SK-N-SH (cell line): ENCODE measurements at regions not wholly inside any gene's neighbourhood (a gene's known extent, or its start where the extent isn't known, plus 50 kb on each side); places are given as distances from the start of the nearest gene placed in this dataset.

Experiments used
- CTCF ChIA-PET: fragments of 300-600, 350-600 bp; formaldehyde crosslinking; extraction: SDS; loops from one replicate; lab custom pipeline; 2021; lab: Yijun Ruan, JAX
- POLR2A ChIA-PET: fragments of 350-600 bp; sonication (Branson Sonifier 250); formaldehyde crosslinking; extraction: SDS; loops from one replicate; lab custom pipeline; 2020; ENCODE audit warnings: antibody characterized with exemption, inconsistent platforms; lab: Yijun Ruan, JAX
- DNase-seq: peaks from one replicate; pipeline ENCODE4 v3.0.0; 2012
- H2AFZ ChIP-seq: fragments of 200-600 bp; sonication (generic); 2 replicates; pipeline ENCODE4 v1.8.1; 2016; ENCODE audit warnings: antibody characterized with exemption, mild to moderate bottlenecking, low read depth
- H3F3A ChIP-seq: fragments of 200-600 bp; sonication (generic); replicated peaks from 2 replicates; pipeline ENCODE3; 2016; ENCODE audit warnings: antibody characterized with exemption, mild to moderate bottlenecking; ENCODE audit not compliant: insufficient read depth
- H3K27ac ChIP-seq, 2 experiments: fragments of 200-500 bp in 1 of 2; fragments of 200-600 bp in 1 of 2; sonication (Bioruptor generic) in 1 of 2; sonication (generic), shearing (Covaris generic) in 1 of 2; 2 replicates each; pipeline versions ENCODE4 v1.5.1 to v1.6.1; 2014 to 2016; ENCODE audit warnings: low read depth in 2 of 2, inconsistent platforms in 1 of 2, low read length in 1 of 2, mild to moderate bottlenecking in 1 of 2, mixed read lengths in 1 of 2
- H3K27me3 ChIP-seq: fragments of 200-600 bp; sonication (generic), shearing (Covaris generic); 2 replicates; pipeline ENCODE4 v1.6.1; 2016; ENCODE audit warnings: mixed run types; ENCODE audit not compliant: insufficient read depth
- H3K36me3 ChIP-seq, 2 experiments: fragments of 200-500 bp in 1 of 2; fragments of 200-600 bp in 1 of 2; sonication (Bioruptor generic) in 1 of 2; sonication (generic) in 1 of 2; replicated peaks in 1 of 2; 2 replicates each; pipeline versions ENCODE3 to v1.5.1; 2014 to 2016; ENCODE audit warnings: low read length in 1 of 2, mild to moderate bottlenecking in 1 of 2; ENCODE audit not compliant: insufficient read depth in 2 of 2, control insufficient read depth in 1 of 2
- H3K4me1 ChIP-seq, 2 experiments: fragments of 200-500 bp in 1 of 2; fragments of 200-600 bp in 1 of 2; sonication (Bioruptor generic) in 1 of 2; sonication (generic), shearing (Covaris generic) in 1 of 2; 2 replicates each; pipeline versions ENCODE4 v1.5.1 to v1.6.1; 2014 to 2016; ENCODE audit warnings: low read depth in 1 of 2, low read length in 1 of 2, mixed run types in 1 of 2; ENCODE audit not compliant: insufficient read depth in 2 of 2, control insufficient read depth in 1 of 2
- H3K4me2 ChIP-seq: fragments of 200-600 bp; sonication (generic), shearing (Covaris generic); 2 replicates; pipeline ENCODE4 v1.6.1; 2017; ENCODE audit warnings: mixed run types
- H3K4me3 ChIP-seq, 2 experiments: fragments of 200-500 bp in 1 of 2; fragments of 200-600 bp in 1 of 2; sonication (Bioruptor generic) in 1 of 2; sonication (generic), shearing (Covaris generic) in 1 of 2; 2 replicates each; pipeline versions ENCODE4 v1.5.1 to v1.8.1; 2014 to 2016; ENCODE audit warnings: low read depth in 2 of 2, inconsistent platforms in 1 of 2, low read length in 1 of 2, mild to moderate bottlenecking in 1 of 2, mixed read lengths in 1 of 2, moderate library complexity in 1 of 2
- H3K79me2 ChIP-seq: fragments of 200-600 bp; sonication (generic); 2 replicates; pipeline ENCODE4 v1.8.1; 2017; ENCODE audit warnings: mild to moderate bottlenecking; ENCODE audit not compliant: insufficient read depth
- H3K9ac ChIP-seq: fragments of 200-600 bp; sonication (generic); 2 replicates; pipeline ENCODE4 v1.6.1; 2017; ENCODE audit warnings: mixed run types
- H3K9me2 ChIP-seq: fragments of 200-600 bp; sonication (generic); 2 replicates; pipeline ENCODE4 v1.6.1; 2017; ENCODE audit warnings: mixed run types
- H3K9me3 ChIP-seq: fragments of 200-600 bp; sonication (generic); 2 replicates; pipeline ENCODE4 v1.6.1; 2017; ENCODE audit warnings: mixed run types, mild to moderate bottlenecking, moderate library complexity
- H4K20me1 ChIP-seq: fragments of 200-600 bp; sonication (generic); 2 replicates; pipeline ENCODE4 v1.6.1; 2017; ENCODE audit warnings: mild to moderate bottlenecking, mixed run types; ENCODE audit not compliant: insufficient read depth
- CHD2 ChIP-seq: fragments of 150-350 bp; IDR thresholded peaks from 2 replicates; pipeline ENCODE4 v1.6.1; 2018; ENCODE audit warnings: low read length; ENCODE audit not compliant: partially characterized antibody
- EP300 ChIP-seq, 2 experiments: IDR thresholded peaks; 2 replicates each; pipeline versions ENCODE4 v1.4.0 to v1.6.1; 2012; ENCODE audit warnings: borderline replicate concordance in 1 of 2, low read depth in 1 of 2, low read length in 1 of 2
- EZH2phosphoT487 ChIP-seq: fragments of 200-600 bp; sonication (generic); IDR thresholded peaks from 2 replicates; pipeline ENCODE4 v1.6.1; 2017; ENCODE audit warnings: low read depth, mixed run types, mild to moderate bottlenecking, antibody characterized with exemption, moderate library complexity, borderline replicate concordance
- GABPA ChIP-seq: IDR thresholded peaks from 2 replicates; pipeline ENCODE4 v1.4.0; 2012; ENCODE audit warnings: low read depth, mild to moderate bottlenecking
- NRF1 ChIP-seq: IDR thresholded peaks from 2 replicates; pipeline ENCODE4 v1.6.1; 2012; ENCODE audit warnings: low read depth, mild to moderate bottlenecking, low read length
- SIN3A ChIP-seq: IDR thresholded peaks from 2 replicates; pipeline ENCODE4 v1.6.1; 2012; ENCODE audit warnings: low read depth, mild to moderate bottlenecking, low read length, moderate library complexity, borderline replicate concordance
- TAF1 ChIP-seq: IDR thresholded peaks from 2 replicates; pipeline ENCODE4 v1.6.1; 2012; ENCODE audit warnings: low read depth, mild to moderate bottlenecking, low read length, moderate library complexity, borderline replicate concordance
- WGBS: methylation state at CpG from one replicate; pipeline ENCODE4 v1.1.6; 2017; ENCODE audit warnings: low lambda C conversion rate; 5-methylcytosine and 5-hydroxymethylcytosine counted together
- TF ChIP-seq, protein P1 (sequence below): IDR thresholded peaks from 2 replicates; pipeline ENCODE4 v1.4.0; 2012; ENCODE audit warnings: low read depth, borderline replicate concordance
- TF ChIP-seq, protein P2 (sequence below): IDR thresholded peaks from 2 replicates; pipeline ENCODE4 v1.4.0; 2012; ENCODE audit warnings: low read depth, borderline replicate concordance
- TF ChIP-seq, protein P3 (sequence below): fragments of 200-600 bp; sonication (generic); IDR thresholded peaks from 2 replicates; pipeline ENCODE4 v1.6.1; 2017; ENCODE audit warnings: antibody characterized with exemption, mild to moderate bottlenecking, moderate library complexity

DNA sequence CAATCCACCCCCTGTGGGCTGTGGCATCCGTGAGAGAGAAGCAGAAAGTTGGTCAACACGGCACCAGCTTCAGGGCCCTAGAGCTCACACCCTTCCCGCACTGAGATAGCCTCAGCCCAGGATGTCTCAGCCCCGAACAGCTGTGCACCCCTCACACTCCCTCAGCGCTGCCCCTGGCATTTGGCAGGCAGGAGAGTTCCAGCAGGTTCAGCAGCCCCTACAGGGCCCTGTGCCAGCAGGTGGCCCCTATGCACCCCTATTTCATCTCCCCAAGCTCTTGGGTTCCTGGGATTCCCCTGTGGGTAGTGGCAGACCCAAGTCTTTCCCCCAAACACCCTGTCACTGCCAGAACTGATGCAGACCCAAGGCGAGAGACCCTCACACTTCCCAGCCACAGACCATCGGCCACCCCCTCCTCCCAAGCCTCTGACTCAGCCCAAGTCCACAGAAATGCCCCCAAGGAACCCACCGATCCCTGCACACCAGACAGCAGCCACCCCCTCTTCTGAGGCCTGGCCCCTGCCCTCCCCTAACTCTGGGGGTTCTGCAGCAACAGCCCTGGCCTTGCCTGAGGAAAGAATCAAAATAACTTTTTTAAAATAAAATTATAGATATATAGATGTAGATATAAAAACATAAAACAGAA, 183.6 kb downstream of the IGLL1 start:
- no peak overlapping the region for H2AFZ ChIP-seq

More for the DNA sequence above, 183.6 kb downstream of the IGLL1 start:
- ChIA-PET CTCF (interaction anchor here (1.0 to 2.7 kb wide), 4 partner anchors 11 to 195 kb away, joined by 5 to 14 read pairs (median 7); no protein-coding TSS in a partner anchor), POLR2A (no interaction called here)
- H3K27me3 ChIP-seq, result no peaks in the 10 kb centered on the region
- no peak overlapping the region for H3K9ac ChIP-seq
- no peaks in the 10 kb centered on the region for H3K36me3 ChIP-seq
- H3K27ac ChIP-seq, result no peak overlapping the region
- DNase-seq, result no peak
- H3K79me2 ChIP-seq, result no peaks in the 10 kb centered on the region
- H3K4me2 ChIP-seq, result no peak overlapping the region
- peaks cover 0 to 22% of the 10 kb centered on the region in 2 experiments; a peak in 1 of 4 replicates for H3K4me1 ChIP-seq
- TF ChIP-seq GABPA, result no peak
- no peak for TF ChIP-seq EP300 (IDR thresholded peaks at IDR 0.05; ENCODE audit: borderline replicate concordance in 1 of 2, low read depth in 1 of 2, low read length in 1 of 2)
- TF ChIP-seq, protein P1, sequence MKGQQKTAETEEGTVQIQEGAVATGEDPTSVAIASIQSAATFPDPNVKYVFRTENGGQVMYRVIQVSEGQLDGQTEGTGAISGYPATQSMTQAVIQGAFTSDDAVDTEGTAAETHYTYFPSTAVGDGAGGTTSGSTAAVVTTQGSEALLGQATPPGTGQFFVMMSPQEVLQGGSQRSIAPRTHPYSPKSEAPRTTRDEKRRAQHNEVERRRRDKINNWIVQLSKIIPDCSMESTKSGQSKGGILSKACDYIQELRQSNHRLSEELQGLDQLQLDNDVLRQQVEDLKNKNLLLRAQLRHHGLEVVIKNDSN, result no peak
- no peak for TF ChIP-seq TAF1
- TF ChIP-seq, protein P2, sequence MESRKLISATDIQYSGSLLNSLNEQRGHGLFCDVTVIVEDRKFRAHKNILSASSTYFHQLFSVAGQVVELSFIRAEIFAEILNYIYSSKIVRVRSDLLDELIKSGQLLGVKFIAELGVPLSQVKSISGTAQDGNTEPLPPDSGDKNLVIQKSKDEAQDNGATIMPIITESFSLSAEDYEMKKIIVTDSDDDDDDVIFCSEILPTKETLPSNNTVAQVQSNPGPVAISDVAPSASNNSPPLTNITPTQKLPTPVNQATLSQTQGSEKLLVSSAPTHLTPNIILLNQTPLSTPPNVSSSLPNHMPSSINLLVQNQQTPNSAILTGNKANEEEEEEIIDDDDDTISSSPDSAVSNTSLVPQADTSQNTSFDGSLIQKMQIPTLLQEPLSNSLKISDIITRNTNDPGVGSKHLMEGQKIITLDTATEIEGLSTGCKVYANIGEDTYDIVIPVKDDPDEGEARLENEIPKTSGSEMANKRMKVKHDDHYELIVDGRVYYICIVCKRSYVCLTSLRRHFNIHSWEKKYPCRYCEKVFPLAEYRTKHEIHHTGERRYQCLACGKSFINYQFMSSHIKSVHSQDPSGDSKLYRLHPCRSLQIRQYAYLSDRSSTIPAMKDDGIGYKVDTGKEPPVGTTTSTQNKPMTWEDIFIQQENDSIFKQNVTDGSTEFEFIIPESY, result no peak
- TF ChIP-seq, protein P3, sequence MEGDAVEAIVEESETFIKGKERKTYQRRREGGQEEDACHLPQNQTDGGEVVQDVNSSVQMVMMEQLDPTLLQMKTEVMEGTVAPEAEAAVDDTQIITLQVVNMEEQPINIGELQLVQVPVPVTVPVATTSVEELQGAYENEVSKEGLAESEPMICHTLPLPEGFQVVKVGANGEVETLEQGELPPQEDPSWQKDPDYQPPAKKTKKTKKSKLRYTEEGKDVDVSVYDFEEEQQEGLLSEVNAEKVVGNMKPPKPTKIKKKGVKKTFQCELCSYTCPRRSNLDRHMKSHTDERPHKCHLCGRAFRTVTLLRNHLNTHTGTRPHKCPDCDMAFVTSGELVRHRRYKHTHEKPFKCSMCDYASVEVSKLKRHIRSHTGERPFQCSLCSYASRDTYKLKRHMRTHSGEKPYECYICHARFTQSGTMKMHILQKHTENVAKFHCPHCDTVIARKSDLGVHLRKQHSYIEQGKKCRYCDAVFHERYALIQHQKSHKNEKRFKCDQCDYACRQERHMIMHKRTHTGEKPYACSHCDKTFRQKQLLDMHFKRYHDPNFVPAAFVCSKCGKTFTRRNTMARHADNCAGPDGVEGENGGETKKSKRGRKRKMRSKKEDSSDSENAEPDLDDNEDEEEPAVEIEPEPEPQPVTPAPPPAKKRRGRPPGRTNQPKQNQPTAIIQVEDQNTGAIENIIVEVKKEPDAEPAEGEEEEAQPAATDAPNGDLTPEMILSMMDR, result no peak
- TF ChIP-seq SIN3A, result no peak
- no peak for TF ChIP-seq EZH2phosphoT487
- no peak for TF ChIP-seq CHD2
- no peak for TF ChIP-seq NRF1
- no peaks in the 10 kb centered on the region for H3F3A ChIP-seq
- 72% methylated on average over 6 of the region's 8 CpGs for WGBS
- H3K9me3 ChIP-seq, result no peaks in the 10 kb centered on the region
- no peaks in the 10 kb centered on the region for H3K9me2 ChIP-seq
- no peak overlapping the region for H3K4me3 ChIP-seq
- no peaks in the 10 kb centered on the region for H4K20me1 ChIP-seq
